Esophagus squamous epithelium (tissue), 5 donors: ENCODE measurements at regions not wholly inside any gene's neighbourhood (a gene's known extent, or its start where the extent isn't known, plus 50 kb on each side); places are given as distances from the start of the nearest gene placed in this dataset.

Experiments
- DNase-seq: peaks from one replicate; lab custom pipeline; 2025; lab: John Stamatoyannopoulos, UW
- H3K27ac ChIP-seq, 4 donors: fragments of 200-600 bp; sonication (generic); one replicate each; pipeline ENCODE4 v1.5.1; 2016 to 2019; ENCODE audit warnings: mild to moderate bottlenecking in 1 of 4
- H3K27me3 ChIP-seq, 4 donors: fragments of 200-600 bp; sonication (generic); 1 replicate in 3 of 4; 2 replicates in 1 of 4; pipeline versions ENCODE4 v1.5.1 to v1.6.0; 2017 to 2021; ENCODE audit warnings: antibody characterized with exemption in 1 of 4
- H3K36me3 ChIP-seq, 3 donors: fragments of 200-600 bp; sonication (generic); one replicate each; pipeline ENCODE4 v1.5.1; 2016 to 2019
- H3K4me1 ChIP-seq, 3 donors: fragments of 200-600 bp; sonication (generic); one replicate each; pipeline ENCODE4 v1.5.1; 2017 to 2019
- H3K4me3 ChIP-seq, 4 donors: fragments of 200-600 bp; sonication (generic); 1 replicate in 3 of 4; 2 replicates in 1 of 4; pipeline ENCODE4 v1.5.1; 2016 to 2019; ENCODE audit warnings: mild to moderate bottlenecking in 2 of 4, moderate library complexity in 1 of 4
- H3K9me3 ChIP-seq, 3 donors: fragments of 200-600 bp; sonication (generic); one replicate each; pipeline ENCODE4 v1.5.1; 2016 to 2019
- POLR2A ChIP-seq, 4 donors: fragments of 450-650 bp; IDR thresholded peaks; one replicate each; pipeline ENCODE4 v1.6.1; 2017; ENCODE audit warnings: antibody characterized with exemption in 4 of 4, mild to moderate bottlenecking in 4 of 4, moderate library complexity in 3 of 4
- WGBS, 2 donors: methylation state at CpG; one replicate each; pipeline ENCODE4 v1.1.5; 2018; 5-methylcytosine and 5-hydroxymethylcytosine counted together
- intact Hi-C: fragments of 100-400 bp; cut with DNase I; formaldehyde crosslinking; loops from one replicate; pipeline ENCODE4 v1.15.0; 2022
- TF ChIP-seq, protein P1 (sequence below), 6 experiments: fragments of 450-650 bp in 4 of 6; fragments of 200-600 bp in 2 of 6; sonication (generic) in 2 of 6; IDR thresholded peaks; one replicate each; pipeline ENCODE4 v1.5.1; 2016 to 2019; ENCODE audit warnings: antibody characterized with exemption in 6 of 6, mild to moderate bottlenecking in 4 of 6, moderate library complexity in 4 of 6
- donor health status: DM: yes; HTN: yes; CAD: no.

DNA sequence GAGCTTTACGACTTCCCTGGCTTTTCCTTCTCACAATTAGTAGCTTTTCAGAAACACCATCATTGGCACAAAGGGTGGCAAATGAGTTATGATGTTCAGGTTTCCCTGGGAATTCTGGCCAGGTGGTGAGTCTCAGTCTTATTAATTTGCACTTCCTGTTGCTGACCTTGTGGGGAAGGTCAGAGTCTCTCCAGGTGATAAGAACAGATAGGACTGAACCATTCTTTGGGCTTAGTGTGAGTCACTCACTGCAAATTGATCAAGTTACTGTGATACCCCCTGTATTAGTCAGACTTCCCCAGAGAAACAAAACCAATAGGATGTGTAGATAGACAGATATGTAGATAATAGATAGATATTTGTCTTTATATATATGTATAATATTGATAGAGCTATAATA, 53.8 kb upstream of the RANBP3L start:
- intact Hi-C loops: no loop called here
- H3K27me3 ChIP-seq: no peaks in the 10 kb centered on the region
- H3K27ac ChIP-seq: no peak overlapping the region
- no peak overlapping the region for H3K4me3 ChIP-seq
- DNase-seq: no peak
- no peak for TF ChIP-seq POLR2A (IDR thresholded peaks at IDR 0.05)
- TF ChIP-seq, protein P1, sequence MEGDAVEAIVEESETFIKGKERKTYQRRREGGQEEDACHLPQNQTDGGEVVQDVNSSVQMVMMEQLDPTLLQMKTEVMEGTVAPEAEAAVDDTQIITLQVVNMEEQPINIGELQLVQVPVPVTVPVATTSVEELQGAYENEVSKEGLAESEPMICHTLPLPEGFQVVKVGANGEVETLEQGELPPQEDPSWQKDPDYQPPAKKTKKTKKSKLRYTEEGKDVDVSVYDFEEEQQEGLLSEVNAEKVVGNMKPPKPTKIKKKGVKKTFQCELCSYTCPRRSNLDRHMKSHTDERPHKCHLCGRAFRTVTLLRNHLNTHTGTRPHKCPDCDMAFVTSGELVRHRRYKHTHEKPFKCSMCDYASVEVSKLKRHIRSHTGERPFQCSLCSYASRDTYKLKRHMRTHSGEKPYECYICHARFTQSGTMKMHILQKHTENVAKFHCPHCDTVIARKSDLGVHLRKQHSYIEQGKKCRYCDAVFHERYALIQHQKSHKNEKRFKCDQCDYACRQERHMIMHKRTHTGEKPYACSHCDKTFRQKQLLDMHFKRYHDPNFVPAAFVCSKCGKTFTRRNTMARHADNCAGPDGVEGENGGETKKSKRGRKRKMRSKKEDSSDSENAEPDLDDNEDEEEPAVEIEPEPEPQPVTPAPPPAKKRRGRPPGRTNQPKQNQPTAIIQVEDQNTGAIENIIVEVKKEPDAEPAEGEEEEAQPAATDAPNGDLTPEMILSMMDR (IDR thresholded peaks at IDR 0.05): no peak
- no peaks in the 10 kb centered on the region for H3K9me3 ChIP-seq
- 73 to 94% methylated on average over 1 of the region's 1 CpG for WGBS, 2 donors
- H3K36me3 ChIP-seq: no peaks in the 10 kb centered on the region
- H3K4me1 ChIP-seq: peaks cover 0 to 35% (median 6%) of the 10 kb centered on the region in 3 donors

DNA sequence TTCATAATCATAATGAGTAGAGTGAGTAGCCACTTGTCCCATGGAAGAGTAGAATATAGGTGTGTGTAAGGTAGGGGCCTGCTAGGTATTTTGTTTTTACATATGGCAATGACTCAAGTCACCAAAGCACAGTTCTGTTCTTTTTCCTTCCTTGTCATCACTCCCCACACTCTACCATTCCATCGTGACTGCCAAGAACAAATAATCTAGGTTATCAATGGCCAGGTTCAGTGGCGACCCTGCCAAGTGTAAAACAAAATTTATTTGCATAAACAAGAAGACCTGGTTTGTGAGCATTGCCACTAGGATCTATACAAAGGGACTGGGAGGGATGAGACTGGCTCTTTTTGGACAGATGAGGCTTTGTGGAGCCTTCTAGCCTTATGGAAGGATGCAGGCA, 55.2 kb upstream of the RANBP3L start:
- no peak for TF ChIP-seq POLR2A (IDR thresholded peaks at IDR 0.05)
- TF ChIP-seq, protein P1 (IDR thresholded peaks at IDR 0.05): no peak
- whole genome bisulfite sequencing, 2 donors: 60 to 93% methylated on average over 2 of the region's 2 CpGs
- Histone ChIP-seq H3K27ac (no peak overlapping the region), H3K4me1 (peaks cover 0 to 35% (median 6%) of the 10 kb centered on the region in 3 donors), H3K36me3 (no peaks in the 10 kb centered on the region), H3K4me3 (no peak overlapping the region), H3K9me3 (no peaks in the 10 kb centered on the region), H3K27me3 (no peaks in the 10 kb centered on the region)
- intact Hi-C loops: no loop called here
- DNase-seq: no peak

DNA sequence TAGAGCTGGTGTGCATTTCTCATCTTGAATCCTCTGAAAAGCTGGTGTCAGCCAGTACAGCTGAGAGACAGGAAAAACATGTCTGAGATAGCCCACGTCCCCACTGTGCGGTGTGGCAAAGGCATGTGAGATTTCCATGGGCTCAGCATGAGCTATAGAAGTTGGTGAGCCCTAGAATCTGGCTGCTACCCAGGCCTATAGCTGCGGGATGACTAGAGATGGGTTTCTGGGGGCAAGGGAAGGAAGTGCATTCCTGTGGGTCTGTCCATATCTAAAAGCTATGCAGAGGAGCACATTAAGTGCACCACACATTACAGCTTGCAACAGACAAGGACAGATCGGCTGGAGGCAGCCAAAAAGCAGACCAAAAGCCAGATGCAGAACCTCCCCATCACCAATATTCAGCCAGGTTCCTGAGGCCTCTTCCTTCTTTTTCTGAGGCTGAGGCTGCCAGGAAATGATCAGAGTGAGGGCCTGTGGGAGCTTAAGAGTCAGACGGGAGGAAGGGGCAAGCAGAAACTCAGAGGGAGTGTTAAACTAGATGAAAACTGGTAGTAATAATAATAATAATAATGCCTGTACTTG, 55.8 kb upstream of the RANBP3L start:
- intact Hi-C loops: no loop called here
- WGBS, 2 donors: 54 to 60% methylated on average over 5 of the region's 5 CpGs
- H3K4me1 ChIP-seq: peaks cover 0 to 29% (median 4%) of the 10 kb centered on the region in 3 donors
- no peaks in the 10 kb centered on the region for H3K27me3 ChIP-seq
- H3K4me3 ChIP-seq: no peak overlapping the region
- no peaks in the 10 kb centered on the region for H3K9me3 ChIP-seq
- no peaks in the 10 kb centered on the region for H3K36me3 ChIP-seq
- H3K27ac ChIP-seq: no peak overlapping the region
- TF ChIP-seq, protein P1 (IDR thresholded peaks at IDR 0.05): no peak
- no peak for TF ChIP-seq POLR2A (IDR thresholded peaks at IDR 0.05)
- DNase-seq: no peak

DNA sequence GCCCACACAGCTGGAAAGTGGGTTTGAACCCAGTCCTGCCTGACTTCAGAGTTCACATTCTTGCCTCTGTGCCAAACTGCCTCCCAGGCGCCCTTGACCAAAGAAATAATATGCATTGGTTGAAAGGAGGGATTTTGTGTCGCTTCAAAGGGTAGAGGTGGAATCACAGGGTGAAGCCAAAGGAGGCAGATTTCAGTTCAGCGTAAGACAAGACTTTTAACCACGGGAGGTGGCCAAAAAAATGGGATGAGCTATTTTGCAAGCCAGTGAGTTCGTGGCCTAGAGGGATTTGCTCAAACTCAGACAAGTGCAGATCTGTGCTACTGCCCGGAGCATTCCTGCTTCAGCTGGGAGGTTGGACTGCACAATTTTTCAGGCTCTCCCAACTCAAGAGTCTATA, 57.6 kb upstream of the RANBP3L start:
- TF ChIP-seq POLR2A (IDR thresholded peaks at IDR 0.05): no peak
- TF ChIP-seq, protein P1 (IDR thresholded peaks at IDR 0.05): no peak
- Histone ChIP-seq H3K4me3 (no peak overlapping the region), H3K9me3 (no peaks in the 10 kb centered on the region), H3K36me3 (no peaks in the 10 kb centered on the region), H3K4me1 (peaks cover 0 to 14% (median 0%) of the 10 kb centered on the region in 3 donors), H3K27ac (no peak overlapping the region), H3K27me3 (no peaks in the 10 kb centered on the region)
- 50 to 52% methylated on average over 6 of the region's 6 CpGs for WGBS, 2 donors
- DNase-seq: no peak
- intact Hi-C loops: no loop called here

DNA sequence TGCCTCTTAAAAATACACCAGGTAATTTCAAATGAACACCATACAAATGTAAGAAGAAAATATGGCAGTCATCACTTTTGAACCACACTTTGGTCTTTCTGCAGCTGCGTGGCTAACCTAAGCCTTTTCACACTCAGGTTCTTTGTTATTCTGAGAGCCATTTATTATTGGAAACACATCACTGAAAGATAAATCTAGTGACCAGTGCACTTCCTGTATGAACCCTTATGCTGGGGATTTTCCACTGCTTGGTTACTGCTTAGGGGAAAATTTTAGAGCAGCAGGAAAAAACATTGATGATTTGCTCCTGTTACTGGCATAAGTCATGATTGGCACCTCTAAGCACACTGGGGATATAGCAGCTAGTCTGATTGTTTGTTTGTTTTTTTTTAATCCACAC, 58.6 kb upstream of the RANBP3L start:
- no peaks in the 10 kb centered on the region for H3K27me3 ChIP-seq
- H3K36me3 ChIP-seq: no peaks in the 10 kb centered on the region
- TF ChIP-seq POLR2A (IDR thresholded peaks at IDR 0.05): no peak
- TF ChIP-seq, protein P1 (IDR thresholded peaks at IDR 0.05): no peak
- no peaks in the 10 kb centered on the region for H3K9me3 ChIP-seq
- peaks cover 0 to 7% (median 0%) of the 10 kb centered on the region in 3 donors for H3K4me1 ChIP-seq
- intact Hi-C loops: no loop called here
- H3K4me3 ChIP-seq: no peak overlapping the region
- no peak overlapping the region for H3K27ac ChIP-seq
- no peak for DNase-seq
- 19 to 50% methylated on average over 1 of the region's 1 CpG for WGBS, 2 donors
